Neural crest cell (in vitro differentiated cells): ENCODE measurements at regions not wholly inside any gene's neighbourhood (a gene's known extent, or its start where the extent isn't known, plus 50 kb on each side); places are given as distances from the start of the nearest gene placed in this dataset.

Source experiments
- DNase-seq: peaks from one replicate; pipeline ENCODE4 v3.0.0; 2021; ENCODE audit warnings: low read depth, mixed read lengths, low spot score
- H3K27ac Mint-ChIP-seq: one replicate; pipeline ENCODE4 v1.8.0; 2021; ENCODE audit warnings: mild to moderate bottlenecking, mixed read lengths; ENCODE audit not compliant: unreplicated experiment
- H3K27me3 Mint-ChIP-seq: 2 replicates; pipeline ENCODE4 v1.8.0; 2021; ENCODE audit warnings: low read depth, mild to moderate bottlenecking, mixed read lengths
- H3K36me3 Mint-ChIP-seq: 2 replicates; pipeline ENCODE4 v1.8.0; 2021; ENCODE audit warnings: low read depth, mild to moderate bottlenecking, mixed read lengths
- H3K4me1 Mint-ChIP-seq: 2 replicates; pipeline ENCODE4 v1.8.0; 2021; ENCODE audit warnings: mixed read lengths
- H3K4me3 Mint-ChIP-seq: one replicate; pipeline ENCODE4 v1.8.0; 2021; ENCODE audit warnings: mild to moderate bottlenecking, mixed read lengths
- H3K9me3 Mint-ChIP-seq: 2 replicates; pipeline ENCODE4 v1.8.0; 2021; ENCODE audit warnings: mixed read lengths
- TF ChIP-seq, protein P1 (sequence below): fragments of 200-600 bp; sonication (generic); conservative IDR thresholded peaks from 2 replicates; pipeline ENCODE4 v1.5.0; 2021; ENCODE audit warnings: antibody characterized with exemption, mild to moderate bottlenecking

DNA sequence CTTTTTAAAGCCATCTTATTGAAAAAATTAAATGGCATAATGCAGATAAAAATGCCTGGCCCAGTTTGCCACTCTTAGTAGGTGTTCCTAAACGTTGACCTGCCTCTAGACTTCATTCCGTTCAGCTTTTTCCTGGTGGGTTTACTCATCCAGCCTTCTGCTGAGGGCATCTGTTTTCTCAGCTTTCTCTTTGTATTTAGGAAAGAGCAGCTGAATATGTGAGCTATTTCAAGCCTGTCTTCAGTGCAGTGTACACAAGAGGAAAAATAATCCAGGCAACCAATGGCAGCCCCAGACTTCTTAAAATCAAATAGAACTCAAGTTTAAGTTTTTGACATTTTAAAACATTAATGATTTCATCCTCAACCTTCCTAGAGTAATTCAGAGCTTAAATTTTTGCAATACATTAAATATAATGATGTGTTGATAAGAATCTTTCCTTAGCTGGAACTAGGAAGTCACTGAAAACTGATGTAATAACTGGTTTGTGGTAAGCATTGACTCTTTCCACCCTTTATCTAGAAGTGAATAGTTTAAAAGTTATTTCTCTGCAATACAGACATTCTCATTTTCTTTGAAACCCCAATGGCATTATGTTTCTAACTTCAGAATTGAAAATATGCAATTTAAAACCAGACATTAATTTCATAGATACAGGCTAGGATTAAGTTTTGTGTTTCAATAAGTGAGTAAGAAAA is 165.4 kb downstream of the AASDHPPT start:
- Mint-ChIP-seq H3K27me3 (no peaks in the 10 kb centered on the region), H3K4me1 (no peaks in the 10 kb centered on the region), H3K36me3 (peaks cover 2% of the 10 kb centered on the region), H3K27ac (no peak overlapping the region), H3K9me3 (peaks cover 16% of the 10 kb centered on the region), H3K4me3 (no peak overlapping the region)
- DNase-seq, result no peak
- TF ChIP-seq, protein P1, sequence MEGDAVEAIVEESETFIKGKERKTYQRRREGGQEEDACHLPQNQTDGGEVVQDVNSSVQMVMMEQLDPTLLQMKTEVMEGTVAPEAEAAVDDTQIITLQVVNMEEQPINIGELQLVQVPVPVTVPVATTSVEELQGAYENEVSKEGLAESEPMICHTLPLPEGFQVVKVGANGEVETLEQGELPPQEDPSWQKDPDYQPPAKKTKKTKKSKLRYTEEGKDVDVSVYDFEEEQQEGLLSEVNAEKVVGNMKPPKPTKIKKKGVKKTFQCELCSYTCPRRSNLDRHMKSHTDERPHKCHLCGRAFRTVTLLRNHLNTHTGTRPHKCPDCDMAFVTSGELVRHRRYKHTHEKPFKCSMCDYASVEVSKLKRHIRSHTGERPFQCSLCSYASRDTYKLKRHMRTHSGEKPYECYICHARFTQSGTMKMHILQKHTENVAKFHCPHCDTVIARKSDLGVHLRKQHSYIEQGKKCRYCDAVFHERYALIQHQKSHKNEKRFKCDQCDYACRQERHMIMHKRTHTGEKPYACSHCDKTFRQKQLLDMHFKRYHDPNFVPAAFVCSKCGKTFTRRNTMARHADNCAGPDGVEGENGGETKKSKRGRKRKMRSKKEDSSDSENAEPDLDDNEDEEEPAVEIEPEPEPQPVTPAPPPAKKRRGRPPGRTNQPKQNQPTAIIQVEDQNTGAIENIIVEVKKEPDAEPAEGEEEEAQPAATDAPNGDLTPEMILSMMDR, result no peak

DNA sequence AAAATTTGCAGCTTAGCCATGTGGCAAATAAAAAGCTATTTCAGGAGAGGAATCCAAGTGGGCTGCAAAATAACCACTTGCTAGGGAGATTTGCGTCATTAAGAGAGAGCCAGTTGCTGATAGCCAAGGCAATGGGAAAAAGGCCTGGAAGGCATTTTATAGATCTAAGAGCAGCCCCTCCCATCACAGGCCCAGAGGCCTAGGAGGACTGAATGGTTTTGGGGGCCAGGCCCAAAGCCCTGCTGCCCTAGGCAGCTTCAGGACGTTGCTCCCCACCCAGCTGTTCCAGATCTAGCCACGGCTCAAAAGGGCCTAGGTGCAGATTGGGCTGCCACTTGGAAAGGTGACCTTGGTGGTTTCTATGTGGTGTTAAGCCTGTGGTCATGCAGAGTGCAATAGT is 169.0 kb downstream of the AASDHPPT start:
- Mint-ChIP-seq H3K36me3 (peaks cover 2% of the 10 kb centered on the region), H3K27me3 (no peaks in the 10 kb centered on the region), H3K9me3 (peaks cover 21% of the 10 kb centered on the region), H3K4me3 (no peak overlapping the region), H3K4me1 (peaks cover 14% of the 10 kb centered on the region), H3K27ac (no peak overlapping the region)
- DNase-seq, result no peak
- TF ChIP-seq, protein P1, result no peak

DNA sequence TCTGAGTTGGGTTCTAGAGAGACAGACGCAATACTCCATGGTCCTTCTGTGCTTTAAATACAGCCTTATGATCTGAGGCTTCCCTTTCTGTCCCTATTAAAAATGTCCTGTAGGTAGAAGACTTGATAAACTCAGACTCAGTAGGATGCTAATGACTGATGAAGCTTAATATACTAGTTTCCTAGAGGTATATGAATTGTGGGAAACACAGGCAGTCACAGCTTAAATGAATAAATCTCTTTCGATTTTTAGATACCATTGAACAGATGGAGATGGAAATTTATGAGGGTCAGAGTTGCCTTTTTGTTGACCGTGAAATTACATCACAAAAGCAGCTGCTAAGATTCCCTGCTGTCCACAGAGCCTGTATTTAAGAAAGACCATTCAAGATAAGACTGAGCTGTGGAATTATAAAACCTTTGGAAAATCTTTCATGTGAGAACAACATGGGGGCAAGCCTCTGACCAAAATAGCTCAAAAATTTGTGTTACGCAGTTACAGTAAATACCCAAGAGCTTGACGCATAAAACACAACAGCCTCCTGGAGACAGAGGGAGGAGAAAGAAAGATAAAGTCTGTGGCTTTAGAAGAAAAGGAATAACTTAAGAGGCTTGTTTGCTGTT is 172.3 kb downstream of the AASDHPPT start:
- peaks cover 18% of the 10 kb centered on the region for H3K9me3 Mint-ChIP-seq
- H3K27me3 Mint-ChIP-seq, result no peaks in the 10 kb centered on the region
- peaks cover 14% of the 10 kb centered on the region for H3K4me1 Mint-ChIP-seq
- peak overlapping the region; percentile 81 for H3K27ac Mint-ChIP-seq
- H3K4me3 Mint-ChIP-seq, result no peak overlapping the region
- H3K36me3 Mint-ChIP-seq, result no peaks in the 10 kb centered on the region
- DNase-seq, result no peak
- TF ChIP-seq, protein P1, result no peak

DNA sequence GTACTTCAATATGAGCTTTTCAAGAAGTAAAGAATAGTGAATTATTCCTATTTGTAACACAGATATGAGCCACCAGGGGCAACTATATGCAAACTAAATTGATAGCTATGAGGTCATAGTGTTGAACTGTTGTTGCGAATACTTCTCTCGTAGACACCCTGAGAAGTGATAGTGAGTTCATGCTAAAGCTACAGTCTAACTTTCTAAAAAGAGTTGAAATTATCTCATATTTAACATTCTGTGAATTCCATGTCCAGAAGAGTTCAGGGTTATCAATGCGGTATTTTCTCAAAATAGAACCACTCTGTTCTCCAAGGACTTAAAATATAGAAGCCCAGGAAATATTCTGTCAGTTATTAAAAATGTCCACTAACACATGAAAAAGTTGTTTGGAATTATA is 185.4 kb downstream of the AASDHPPT start:
- Mint-ChIP-seq H3K4me1 (no peaks in the 10 kb centered on the region), H3K36me3 (no peaks in the 10 kb centered on the region), H3K9me3 (peaks cover 12% of the 10 kb centered on the region), H3K27me3 (no peaks in the 10 kb centered on the region), H3K27ac (no peak overlapping the region), H3K4me3 (no peak overlapping the region)
- TF ChIP-seq, protein P1, result no peak
- DNase-seq, result no peak

DNA sequence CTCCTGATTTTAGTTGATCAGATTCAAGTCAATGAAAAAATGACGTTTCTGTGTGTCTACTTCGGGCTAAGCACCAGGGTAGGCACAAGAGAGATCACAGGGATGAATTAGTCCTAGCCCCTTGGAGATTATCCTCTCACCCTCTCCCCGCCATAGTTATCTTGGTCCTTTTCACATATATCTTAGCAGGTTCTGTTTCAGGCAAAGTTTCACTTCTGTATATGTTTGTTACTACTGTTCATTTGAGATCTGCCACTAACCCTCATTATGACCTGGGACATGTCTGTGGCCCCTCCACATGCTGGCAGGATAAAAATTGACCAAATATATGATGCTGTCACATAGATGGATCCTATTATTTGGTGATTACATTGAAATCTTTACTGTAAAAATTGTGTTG is 186.1 kb downstream of the AASDHPPT start:
- TF ChIP-seq, protein P1, result no peak
- Mint-ChIP-seq H3K27me3 (no peaks in the 10 kb centered on the region), H3K27ac (no peak overlapping the region), H3K4me3 (no peak overlapping the region), H3K9me3 (peaks cover 18% of the 10 kb centered on the region), H3K36me3 (no peaks in the 10 kb centered on the region), H3K4me1 (no peaks in the 10 kb centered on the region)
- DNase-seq, result no peak
